Muscle layer of colon (tissue), 2 donors: ENCODE measurements at regions not wholly inside any gene's neighbourhood (a gene's known extent, or its start where the extent isn't known, plus 50 kb on each side); places are given as distances from the start of the nearest gene placed in this dataset.

Source experiments
- H3K27ac ChIP-seq: one replicate; pipeline ENCODE4 v1.7.0; 2013; ENCODE audit warnings: low read depth, mild to moderate bottlenecking, low read length, moderate library complexity
- H3K27me3 ChIP-seq, 2 donors: one replicate each; pipeline ENCODE4 v1.7.0; 2013; ENCODE audit warnings: low read length in 2 of 2, mild to moderate bottlenecking in 2 of 2; ENCODE audit not compliant: insufficient read depth in 2 of 2, control insufficient read depth in 1 of 2
- H3K36me3 ChIP-seq: one replicate; pipeline ENCODE4 v1.7.0; 2013; ENCODE audit warnings: mild to moderate bottlenecking, low read length; ENCODE audit not compliant: insufficient read depth
- H3K4me1 ChIP-seq: one replicate; pipeline ENCODE4 v1.7.0; 2013; ENCODE audit warnings: mild to moderate bottlenecking, low read length; ENCODE audit not compliant: insufficient read depth
- H3K4me3 ChIP-seq, 2 donors: one replicate each; pipeline ENCODE4 v1.7.0; 2013; ENCODE audit warnings: low read length in 2 of 2, low read depth in 1 of 2, mild to moderate bottlenecking in 1 of 2, moderate library complexity in 1 of 2
- H3K9ac ChIP-seq: one replicate; pipeline ENCODE4 v1.7.0; 2013; ENCODE audit warnings: low read length
- H3K9me3 ChIP-seq: one replicate; pipeline ENCODE4 v1.7.0; 2013; ENCODE audit warnings: mild to moderate bottlenecking, low read length
- donor health status: abdominal sarcoma.
- donor health status: Adenocarcinoma of cecum.

DNA sequence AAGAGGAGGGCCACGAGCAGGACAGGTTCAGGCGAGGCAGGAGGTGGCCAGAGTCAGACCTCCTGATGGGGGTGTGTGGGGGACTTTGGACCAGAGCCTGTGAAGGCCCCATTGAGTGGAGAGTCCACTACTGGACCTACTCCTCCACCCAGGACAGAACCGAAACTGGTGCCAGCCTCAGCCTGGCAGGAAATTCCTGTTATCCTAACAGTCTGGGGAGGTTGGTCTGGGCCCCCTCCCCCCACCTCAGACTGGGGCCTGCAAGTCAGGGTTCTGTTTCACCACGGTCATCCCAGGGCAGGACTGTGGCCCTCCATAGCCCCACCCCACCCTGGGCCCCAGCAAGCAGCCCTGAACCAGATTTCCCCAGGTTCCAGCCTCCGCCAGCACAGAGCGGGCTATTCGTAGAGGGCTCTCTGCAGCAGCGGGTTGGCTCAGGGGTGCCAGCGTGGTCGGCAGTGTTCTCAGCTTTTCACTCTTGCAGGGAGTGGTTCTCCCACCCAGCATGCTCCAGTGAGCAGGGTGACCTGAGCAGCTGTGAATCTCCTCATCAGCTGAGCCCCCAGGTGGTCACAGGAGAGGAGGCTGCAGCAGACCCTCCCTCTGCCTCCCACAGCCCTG, 217.3 kb downstream of the TBC1D2B start:
- no peaks in the 10 kb centered on the region for H3K27me3 ChIP-seq
- no peak overlapping the region for H3K9ac ChIP-seq
- H3K9me3 ChIP-seq = no peaks in the 10 kb centered on the region
- no peaks in the 10 kb centered on the region for H3K36me3 ChIP-seq
- no peak overlapping the region for H3K27ac ChIP-seq
- no peaks in the 10 kb centered on the region for H3K4me1 ChIP-seq
- no peak overlapping the region for H3K4me3 ChIP-seq

DNA sequence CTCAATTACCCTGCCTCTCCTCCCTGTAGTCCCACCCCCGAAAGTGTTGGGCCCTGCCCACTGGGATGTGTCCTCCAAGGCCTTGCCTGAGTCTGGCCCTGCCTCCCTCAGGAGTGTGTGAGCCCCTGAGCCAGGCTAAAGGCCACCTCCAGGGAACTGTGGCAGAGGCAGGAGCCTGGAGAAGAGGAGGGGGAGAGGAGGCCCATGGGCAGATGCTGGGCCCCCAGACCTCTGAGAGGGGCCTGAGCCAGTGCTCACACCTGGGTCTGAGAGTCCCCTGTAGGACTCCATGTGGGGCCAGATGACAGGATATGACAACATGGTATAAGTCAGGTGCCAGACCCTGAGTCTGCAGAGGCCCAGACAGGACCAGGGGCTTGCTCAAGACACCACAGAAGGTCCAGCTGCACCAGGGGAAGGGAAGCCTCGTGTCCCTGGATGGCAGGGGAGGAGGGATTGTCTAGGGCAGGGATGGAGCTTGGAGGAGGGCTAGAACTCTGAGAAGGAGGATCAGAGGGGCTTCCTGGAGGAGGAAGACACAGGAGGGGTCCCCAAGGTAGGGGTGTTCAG, 217.9 kb downstream of the TBC1D2B start:
- Histone ChIP-seq H3K4me3 (no peak overlapping the region), H3K9me3 (no peaks in the 10 kb centered on the region), H3K9ac (no peak overlapping the region), H3K27me3 (no peaks in the 10 kb centered on the region), H3K36me3 (no peaks in the 10 kb centered on the region), H3K4me1 (no peaks in the 10 kb centered on the region), H3K27ac (no peak overlapping the region)

DNA sequence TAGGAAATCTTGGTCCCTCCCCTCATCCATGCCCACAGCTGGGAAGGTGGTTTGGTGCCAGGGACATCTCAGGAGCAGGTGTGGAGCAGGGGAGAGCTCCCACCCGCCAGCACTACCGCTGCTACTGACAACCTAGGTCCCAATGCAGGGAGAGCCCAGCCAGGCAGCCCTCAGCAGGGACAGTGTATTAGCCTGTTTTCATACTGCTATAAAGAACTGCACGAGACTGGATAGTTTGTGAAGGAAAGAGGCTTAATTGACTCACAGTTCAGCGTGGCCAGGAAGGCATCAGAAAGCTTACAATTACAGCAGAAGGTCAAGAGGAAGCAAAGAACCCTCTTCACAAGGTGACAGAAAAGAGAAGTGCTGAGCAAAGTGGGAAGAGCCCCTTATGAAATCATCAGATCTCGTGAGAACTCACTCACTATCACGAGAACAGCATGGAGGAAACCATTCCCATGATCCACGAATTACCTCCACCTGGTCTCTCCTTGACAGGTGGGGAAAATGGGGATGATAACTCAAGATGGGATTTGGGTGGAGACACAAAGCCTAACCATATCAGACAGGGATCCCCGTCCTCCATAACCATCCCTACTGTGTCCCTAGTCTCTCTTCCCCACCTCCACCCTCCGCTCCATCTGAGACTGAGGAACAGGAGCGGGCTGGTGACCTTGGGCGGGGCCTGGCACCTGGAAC, 218.6 kb downstream of the TBC1D2B start:
- Histone ChIP-seq H3K27me3 (no peaks in the 10 kb centered on the region), H3K27ac (no peak overlapping the region), H3K4me3 (no peak overlapping the region), H3K9me3 (no peaks in the 10 kb centered on the region), H3K9ac (no peak overlapping the region), H3K4me1 (no peaks in the 10 kb centered on the region), H3K36me3 (no peaks in the 10 kb centered on the region)

DNA sequence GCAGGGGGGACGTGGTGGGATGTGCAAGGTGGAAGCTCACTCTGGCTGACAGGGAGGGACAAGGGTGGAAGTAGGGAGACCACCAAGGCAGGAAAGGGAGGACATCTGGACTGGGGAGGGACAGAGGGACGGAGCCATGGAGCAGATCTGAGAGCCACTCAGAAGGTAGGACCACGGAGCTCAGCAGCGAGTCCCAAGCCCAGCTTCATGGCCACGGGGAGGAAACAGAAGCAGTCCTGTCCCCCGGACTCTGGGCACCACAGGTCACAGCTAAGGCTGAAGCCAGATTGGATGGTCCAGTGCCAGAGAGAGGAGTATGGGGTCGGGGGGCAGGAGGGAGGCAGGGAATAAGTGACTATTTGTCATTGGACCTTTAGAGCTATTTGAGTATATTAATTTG, 220.1 kb downstream of the TBC1D2B start:
- Histone ChIP-seq H3K4me1 (no peaks in the 10 kb centered on the region), H3K27ac (no peak overlapping the region), H3K9ac (no peak overlapping the region), H3K9me3 (no peaks in the 10 kb centered on the region), H3K27me3 (no peaks in the 10 kb centered on the region), H3K36me3 (no peaks in the 10 kb centered on the region), H3K4me3 (no peak overlapping the region)

DNA sequence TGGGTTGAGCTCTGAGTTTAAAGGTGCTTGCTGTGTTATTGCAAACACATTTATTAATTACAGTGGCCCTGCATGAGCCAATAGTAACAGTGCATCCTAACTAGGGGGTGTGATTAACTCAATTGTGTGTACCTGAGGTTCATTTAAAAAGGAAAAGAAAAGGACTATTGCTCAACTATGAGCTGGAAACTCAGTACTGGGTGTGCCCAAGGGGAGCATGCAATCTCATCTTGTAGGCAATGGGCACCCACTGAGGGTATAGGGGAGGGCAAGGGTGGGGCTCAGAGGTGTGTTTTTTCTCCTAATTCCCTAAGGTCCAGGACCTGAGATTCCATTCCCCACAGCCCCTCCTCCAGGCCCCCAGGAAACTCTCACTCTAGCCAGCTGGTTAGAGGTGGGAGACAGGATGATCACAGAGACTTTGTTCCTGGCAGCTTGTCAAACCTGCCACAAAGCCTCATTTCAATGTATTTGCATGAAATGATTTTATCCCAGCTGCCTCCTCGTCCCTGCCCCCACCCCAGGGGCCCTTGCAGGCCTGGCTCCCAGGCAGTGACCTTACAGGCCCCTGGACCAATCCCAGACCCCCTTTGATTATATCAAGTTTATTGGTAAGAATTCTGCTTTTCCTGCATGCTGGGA, 220.7 kb downstream of the TBC1D2B start:
- no peak overlapping the region for H3K9ac ChIP-seq
- H3K4me1 ChIP-seq = no peaks in the 10 kb centered on the region
- no peaks in the 10 kb centered on the region for H3K9me3 ChIP-seq

DNA sequence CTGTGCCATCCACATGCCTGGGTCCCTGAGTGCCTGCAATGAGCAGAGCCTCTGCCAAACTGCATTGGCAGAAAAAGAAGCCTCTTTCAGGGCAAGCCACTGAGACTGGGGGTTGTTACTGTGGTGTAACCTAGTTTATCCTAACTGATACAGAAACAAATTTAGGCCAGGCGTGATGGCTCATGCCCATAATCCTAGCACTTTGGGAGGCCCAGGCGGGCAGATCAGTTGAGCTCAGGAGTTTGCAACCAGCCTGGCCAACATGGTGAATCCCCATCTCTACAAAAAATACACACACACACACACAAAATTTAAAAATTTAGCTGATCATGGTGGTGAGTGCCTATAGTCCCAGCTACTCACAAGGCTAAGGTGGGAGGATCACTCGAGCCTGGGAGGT, 221.6 kb downstream of the TBC1D2B start:
- Histone ChIP-seq H3K27me3 (no peaks in the 10 kb centered on the region), H3K4me1 (no peaks in the 10 kb centered on the region), H3K36me3 (no peaks in the 10 kb centered on the region), H3K27ac (no peak overlapping the region), H3K9me3 (peaks cover 3% of the 10 kb centered on the region), H3K4me3 (no peak overlapping the region), H3K9ac (no peak overlapping the region)

More for the DNA sequence above, 220.7 kb downstream of the TBC1D2B start:
- H3K36me3 ChIP-seq = no peaks in the 10 kb centered on the region
- H3K4me3 ChIP-seq = no peak overlapping the region
- no peaks in the 10 kb centered on the region for H3K27me3 ChIP-seq
- no peak overlapping the region for H3K27ac ChIP-seq

DNA sequence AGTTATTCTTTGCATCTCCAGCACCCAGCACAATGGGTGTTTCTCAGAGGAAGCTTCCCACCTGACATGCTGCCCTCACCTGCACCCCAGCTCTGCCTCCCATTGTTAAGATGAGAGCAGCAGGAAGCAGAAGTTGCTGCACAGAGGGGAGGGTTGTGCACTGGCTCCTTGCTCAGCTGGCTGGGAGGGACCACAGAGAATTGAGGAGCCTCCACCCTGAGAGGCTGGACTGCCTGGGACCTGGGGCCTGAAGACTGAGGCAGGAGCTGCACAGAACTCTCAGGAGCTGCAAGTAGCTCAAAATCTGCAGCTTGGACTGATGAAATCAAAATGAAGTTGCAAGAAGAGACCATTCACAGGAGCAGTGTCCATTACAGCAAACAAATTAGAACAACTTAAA, 222.3 kb upstream of the LINGO1 start:
- Histone ChIP-seq H3K27me3 (no peaks in the 10 kb centered on the region), H3K4me3 (no peak overlapping the region), H3K4me1 (no peaks in the 10 kb centered on the region), H3K36me3 (no peaks in the 10 kb centered on the region), H3K9me3 (peaks cover 8% of the 10 kb centered on the region), H3K27ac (no peak overlapping the region), H3K9ac (no peak overlapping the region)

DNA sequence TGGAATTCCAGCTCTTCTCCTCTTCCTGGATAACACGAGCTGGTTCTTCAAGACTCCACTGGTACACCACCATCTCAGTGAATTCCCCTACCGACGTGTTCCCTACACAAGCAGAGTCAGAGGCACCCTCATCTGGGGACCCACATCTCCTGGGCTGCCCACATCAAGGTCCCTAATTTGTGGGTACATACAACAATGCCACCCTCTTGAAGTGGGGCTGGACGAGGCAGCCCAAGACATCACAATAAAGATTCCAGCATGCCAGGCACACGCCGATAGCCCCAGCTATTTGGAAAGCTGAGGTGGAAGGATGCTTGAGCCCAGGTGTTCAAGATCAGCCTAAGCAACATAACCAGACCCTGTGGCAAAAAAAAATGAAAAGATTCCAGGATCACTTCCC, 221.2 kb upstream of the LINGO1 start:
- Histone ChIP-seq H3K27ac (no peak overlapping the region), H3K9me3 (peaks cover 8% of the 10 kb centered on the region), H3K27me3 (no peaks in the 10 kb centered on the region), H3K36me3 (no peaks in the 10 kb centered on the region), H3K4me1 (no peaks in the 10 kb centered on the region), H3K4me3 (no peak overlapping the region), H3K9ac (no peak overlapping the region)

DNA sequence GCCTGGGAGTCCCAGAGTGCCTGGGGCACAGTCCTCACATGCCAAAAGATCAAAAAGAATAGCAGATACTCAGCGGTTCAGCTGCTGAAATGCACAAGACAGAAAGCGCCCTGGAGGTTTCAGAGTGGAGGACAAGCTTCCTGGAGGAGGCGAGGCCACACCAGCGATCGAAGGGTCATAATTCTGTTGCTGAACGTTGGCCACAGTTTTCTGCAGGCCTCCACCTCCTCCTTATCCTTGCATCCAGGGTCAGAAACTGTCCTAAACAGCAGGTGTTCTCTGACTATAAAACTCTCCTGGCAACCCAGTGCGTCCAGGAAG, 220.3 kb upstream of the LINGO1 start:
- H3K27ac ChIP-seq = no peak overlapping the region
- peaks cover 8% of the 10 kb centered on the region for H3K9me3 ChIP-seq
- no peaks in the 10 kb centered on the region for H3K36me3 ChIP-seq
- no peak overlapping the region for H3K9ac ChIP-seq
- H3K4me1 ChIP-seq = no peaks in the 10 kb centered on the region
- no peak overlapping the region for H3K4me3 ChIP-seq
- no peaks in the 10 kb centered on the region for H3K27me3 ChIP-seq

DNA sequence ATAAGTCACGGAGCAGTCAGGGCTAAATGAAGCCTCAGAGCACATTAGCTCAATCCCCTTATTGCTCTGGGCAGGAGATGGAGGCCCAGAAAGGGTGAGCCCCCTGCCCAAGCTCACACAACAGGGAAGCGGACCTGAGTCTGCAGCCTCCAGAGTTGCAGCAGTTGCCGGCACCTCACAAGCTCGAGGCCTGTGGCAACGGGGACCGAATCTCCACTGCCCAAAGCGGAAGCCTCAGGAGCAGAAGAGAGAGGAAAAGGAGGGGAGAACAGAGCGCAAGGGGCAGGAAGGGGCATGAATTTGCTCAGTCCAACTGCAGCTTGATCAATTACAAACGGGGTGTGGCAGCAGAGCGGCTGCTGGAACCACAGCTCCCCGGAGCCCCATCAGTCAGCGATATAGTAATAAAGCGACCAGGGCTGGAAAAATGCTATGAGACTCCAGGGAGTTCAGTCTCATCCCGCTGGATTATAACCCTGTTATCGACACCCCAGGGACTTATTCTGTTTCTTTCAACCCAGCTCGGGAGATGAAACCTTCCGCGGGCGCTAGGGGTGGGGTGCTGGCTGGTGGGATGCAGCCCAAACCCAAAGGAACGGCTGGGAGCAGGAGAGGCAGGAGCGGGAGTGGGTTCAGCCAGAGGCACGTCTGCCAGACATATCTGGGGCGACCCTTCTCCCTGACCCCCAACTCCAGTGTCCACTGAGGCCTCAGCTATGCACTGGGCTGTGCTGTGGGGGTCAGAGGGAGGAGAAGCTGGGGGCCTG, 219.7 kb upstream of the LINGO1 start:
- Histone ChIP-seq H3K4me3 (no peak overlapping the region), H3K9me3 (peaks cover 8% of the 10 kb centered on the region), H3K9ac (no peak overlapping the region), H3K36me3 (no peaks in the 10 kb centered on the region), H3K4me1 (no peaks in the 10 kb centered on the region), H3K27me3 (no peaks in the 10 kb centered on the region), H3K27ac (no peak overlapping the region)

DNA sequence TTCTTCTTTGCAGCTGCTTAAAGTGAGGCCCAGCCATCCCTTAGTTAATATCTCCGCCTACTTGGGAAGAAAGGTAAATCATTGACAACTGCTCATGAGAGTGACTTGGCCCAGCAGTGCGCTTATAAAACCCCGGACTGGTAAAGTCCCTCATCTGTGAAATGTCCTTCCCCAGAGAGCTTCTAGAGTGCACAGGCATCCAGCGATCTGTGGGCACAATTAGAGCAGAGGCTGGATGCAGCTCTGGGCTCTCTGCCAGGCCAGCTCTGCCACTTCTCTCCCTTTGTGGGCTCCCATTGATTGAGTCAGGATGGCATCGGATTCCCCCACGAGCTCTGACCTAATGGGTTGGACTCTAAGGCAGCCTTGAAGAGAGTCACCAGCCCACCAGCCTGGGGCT, 219.0 kb upstream of the LINGO1 start:
- no peak overlapping the region for H3K4me3 ChIP-seq
- no peaks in the 10 kb centered on the region for H3K27me3 ChIP-seq

More for the DNA sequence above, 219.0 kb upstream of the LINGO1 start:
- H3K9me3 ChIP-seq = peaks cover 8% of the 10 kb centered on the region
- no peaks in the 10 kb centered on the region for H3K36me3 ChIP-seq
- H3K4me1 ChIP-seq = no peaks in the 10 kb centered on the region
- H3K27ac ChIP-seq = no peak overlapping the region
- H3K9ac ChIP-seq = no peak overlapping the region
